ENCODE measurements at regions not wholly inside any gene's neighbourhood (a gene's known extent, or its start where the extent isn't known, plus 50 kb on each side); places are given as distances from the start of the nearest gene placed in this dataset.
"Not testable (repeated sequence)": the region's sequence is repeated elsewhere in the genome, so short reads cannot be mapped to it uniquely, and the experiment has no call there.

DNA sequence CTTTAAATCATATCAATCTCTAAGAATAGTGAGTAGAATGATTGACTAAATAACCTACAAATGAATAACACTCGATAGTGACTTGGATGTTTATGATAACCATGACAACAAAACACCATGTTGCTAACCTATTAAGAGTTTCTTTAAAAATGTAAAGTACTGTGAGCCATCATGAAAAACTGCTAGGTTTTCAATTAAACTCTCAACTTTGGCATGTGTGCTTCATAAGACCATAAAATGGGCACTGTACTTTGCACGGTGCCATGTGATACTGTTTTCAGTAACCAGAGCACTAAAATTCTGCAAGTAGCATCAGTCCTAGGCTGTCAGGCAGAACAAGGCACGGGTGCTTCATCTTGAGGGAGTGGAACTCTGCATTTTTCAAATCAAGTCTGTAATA, 96.2 kb upstream of the TRIM77 start:
- Mint-ChIP-seq H3K4me1 (no peaks in the 10 kb centered on the region), H3K36me3 (no peaks in the 10 kb centered on the region), H3K9me3 (peaks cover 0 to 2% (median 0%) of the 10 kb centered on the region in 11 donors), H3K27me3 (no peaks in the 10 kb centered on the region), H3K27ac (no peak overlapping the region), H3K4me3 (no peak overlapping the region)
- DNase-seq (no peak), ATAC-seq (no peak)
- H3K36me3 ChIP-seq (ENCODE audit: control insufficient read depth in 2 of 3, insufficient read depth in 3 of 3, low read length in 3 of 3), result no peaks in the 10 kb centered on the region
- H3K4me1 ChIP-seq (ENCODE audit: control insufficient read depth in 2 of 2, insufficient read depth in 2 of 2, low read length in 2 of 2), result no peaks in the 10 kb centered on the region
- no peaks in the 10 kb centered on the region for H3K9me3 ChIP-seq (ENCODE audit: control insufficient read depth in 2 of 3, low read length in 3 of 3)
- ChIA-PET POLR2A (no interaction called here), CTCF (no interaction called here)
- H3K4me3 ChIP-seq (ENCODE audit: low read length), result no peak overlapping the region
- H3K27ac ChIP-seq (ENCODE audit: low read depth, low read length), result no peak overlapping the region
- H3K27me3 ChIP-seq (ENCODE audit: control insufficient read depth in 2 of 2, insufficient read depth in 2 of 2, low read length in 2 of 2), result no peaks in the 10 kb centered on the region
- intact Hi-C loops (cut with micrococcal nuclease), result no loop called here

DNA sequence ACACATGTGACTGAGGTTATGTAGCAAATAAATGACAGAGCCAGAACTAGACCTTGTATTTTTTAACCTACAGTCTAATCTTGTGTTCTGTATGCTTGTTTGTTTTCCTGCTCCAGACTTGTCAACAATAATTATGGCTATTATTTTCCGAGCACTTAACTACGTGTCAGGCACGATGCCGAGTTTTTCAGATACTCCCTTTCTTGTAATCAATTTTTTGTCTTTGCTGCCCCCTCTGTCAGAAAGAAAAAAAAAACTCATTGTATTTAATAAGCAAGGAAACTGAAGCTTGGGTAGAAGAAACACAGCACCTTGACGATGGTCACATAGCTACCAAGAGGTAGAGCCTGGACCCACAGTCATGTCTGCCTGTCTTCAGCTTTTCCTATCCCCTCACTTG, 95.7 kb upstream of the TRIM77 start:
- ATAC-seq; CTCF ChIA-PET; H3K4me3 Mint-ChIP-seq; H3K9me3 Mint-ChIP-seq; H3K9me3 ChIP-seq (ENCODE audit: control insufficient read depth in 2 of 3, low read length in 3 of 3); H3K4me1 Mint-ChIP-seq; H3K36me3 ChIP-seq (ENCODE audit: control insufficient read depth in 2 of 3, insufficient read depth in 3 of 3, low read length in 3 of 3); H3K27ac ChIP-seq (ENCODE audit: low read depth, low read length); H3K36me3 Mint-ChIP-seq; H3K27ac Mint-ChIP-seq; intact Hi-C loops (cut with micrococcal nuclease); H3K27me3 Mint-ChIP-seq; H3K4me1 ChIP-seq (ENCODE audit: control insufficient read depth in 2 of 2, insufficient read depth in 2 of 2, low read length in 2 of 2); H3K4me3 ChIP-seq (ENCODE audit: low read length); DNase-seq; POLR2A ChIA-PET; H3K27me3 ChIP-seq (ENCODE audit: control insufficient read depth in 2 of 2, insufficient read depth in 2 of 2, low read length in 2 of 2): not testable (repeated sequence)

DNA sequence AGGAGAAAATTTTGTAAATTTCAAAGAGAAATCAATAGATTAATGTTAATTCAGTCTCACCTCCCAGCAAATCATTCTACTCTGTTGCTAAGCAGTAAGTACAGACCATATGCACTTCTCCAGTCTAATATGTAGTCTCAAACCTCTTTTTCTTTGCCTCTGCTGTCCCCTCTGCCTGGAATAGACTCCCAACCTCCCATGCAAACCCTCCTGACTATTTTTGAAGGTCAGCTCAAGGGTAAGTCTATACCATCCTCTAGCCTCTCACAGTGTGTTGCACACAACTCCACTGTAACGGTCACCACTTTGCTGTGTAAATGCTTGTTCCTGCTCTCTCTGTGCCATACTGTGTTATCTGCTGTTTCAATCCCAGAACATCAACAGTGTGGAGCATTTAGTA, 94.5 kb upstream of the TRIM77 start:
- H3K27me3 ChIP-seq (ENCODE audit: control insufficient read depth in 2 of 2, insufficient read depth in 2 of 2, low read length in 2 of 2); H3K4me3 Mint-ChIP-seq; H3K36me3 Mint-ChIP-seq; H3K4me1 ChIP-seq (ENCODE audit: control insufficient read depth in 2 of 2, insufficient read depth in 2 of 2, low read length in 2 of 2); CTCF ChIA-PET; H3K27me3 Mint-ChIP-seq; DNase-seq; POLR2A ChIA-PET; H3K9me3 Mint-ChIP-seq; ATAC-seq; intact Hi-C loops (cut with micrococcal nuclease); H3K9me3 ChIP-seq (ENCODE audit: control insufficient read depth in 2 of 3, low read length in 3 of 3); H3K36me3 ChIP-seq (ENCODE audit: control insufficient read depth in 2 of 3, insufficient read depth in 3 of 3, low read length in 3 of 3); H3K4me3 ChIP-seq (ENCODE audit: low read length); H3K4me1 Mint-ChIP-seq; H3K27ac ChIP-seq (ENCODE audit: low read depth, low read length); H3K27ac Mint-ChIP-seq: not testable (repeated sequence)

DNA sequence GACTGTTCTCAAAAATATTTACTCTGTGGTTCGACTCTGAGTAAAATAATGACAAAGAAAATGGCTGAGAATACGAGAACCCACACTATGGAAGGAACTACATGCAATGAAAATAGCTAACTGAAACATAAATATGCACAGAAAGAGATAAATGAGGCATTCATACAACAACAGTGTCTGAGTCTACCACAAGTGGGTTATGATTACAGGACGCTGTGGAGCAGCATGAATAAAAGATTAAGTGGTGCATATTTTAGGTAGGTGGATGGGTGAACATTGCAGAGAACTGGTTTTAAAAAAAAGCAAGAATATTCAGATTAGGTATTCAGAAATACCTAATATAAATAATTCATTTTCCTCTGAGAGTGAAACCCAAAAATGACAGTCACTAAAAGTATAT, 93.9 kb upstream of the TRIM77 start:
- H3K4me1 Mint-ChIP-seq; H3K36me3 Mint-ChIP-seq; H3K27ac Mint-ChIP-seq; H3K27ac ChIP-seq (ENCODE audit: low read depth, low read length); H3K9me3 ChIP-seq (ENCODE audit: control insufficient read depth in 2 of 3, low read length in 3 of 3); intact Hi-C loops (cut with micrococcal nuclease); POLR2A ChIA-PET; ATAC-seq; H3K9me3 Mint-ChIP-seq; H3K36me3 ChIP-seq (ENCODE audit: control insufficient read depth in 2 of 3, insufficient read depth in 3 of 3, low read length in 3 of 3); H3K4me3 ChIP-seq (ENCODE audit: low read length); H3K27me3 Mint-ChIP-seq; DNase-seq; H3K4me1 ChIP-seq (ENCODE audit: control insufficient read depth in 2 of 2, insufficient read depth in 2 of 2, low read length in 2 of 2); CTCF ChIA-PET; H3K27me3 ChIP-seq (ENCODE audit: control insufficient read depth in 2 of 2, insufficient read depth in 2 of 2, low read length in 2 of 2); H3K4me3 Mint-ChIP-seq: not testable (repeated sequence)

DNA sequence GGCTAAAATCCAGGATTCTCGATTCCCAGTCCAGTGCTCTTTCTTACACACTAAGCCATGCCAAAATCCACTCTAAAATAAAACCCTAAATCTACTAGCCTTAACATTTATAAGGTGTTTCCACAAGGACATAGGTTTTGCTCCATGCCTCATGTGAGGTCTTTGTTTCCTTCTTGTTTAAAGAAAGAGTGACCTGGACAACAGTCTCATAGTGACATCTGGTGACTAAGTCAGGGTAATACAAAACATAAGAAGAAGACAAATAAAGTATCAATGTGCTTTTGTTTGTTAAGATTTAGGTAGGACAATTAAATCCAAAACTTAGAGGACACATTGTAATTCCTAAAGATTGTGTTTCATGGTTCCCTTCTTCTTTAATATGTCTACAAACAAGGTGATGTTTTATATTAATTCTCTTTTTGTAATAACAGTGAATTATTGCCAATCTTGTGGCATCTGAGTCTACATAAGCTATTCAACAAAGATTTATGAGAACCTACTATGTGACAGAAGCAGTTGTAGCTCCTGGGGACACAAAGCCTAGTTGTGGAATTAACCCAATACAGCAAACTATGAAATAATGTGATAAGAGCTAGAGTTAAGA, 93.0 kb upstream of the TRIM77 start:
- H3K27ac Mint-ChIP-seq; CTCF ChIA-PET; H3K9me3 ChIP-seq (ENCODE audit: control insufficient read depth in 2 of 3, low read length in 3 of 3); intact Hi-C loops (cut with micrococcal nuclease); H3K4me1 ChIP-seq (ENCODE audit: control insufficient read depth in 2 of 2, insufficient read depth in 2 of 2, low read length in 2 of 2); H3K4me3 ChIP-seq (ENCODE audit: low read length); H3K36me3 ChIP-seq (ENCODE audit: control insufficient read depth in 2 of 3, insufficient read depth in 3 of 3, low read length in 3 of 3); H3K27me3 Mint-ChIP-seq; H3K4me3 Mint-ChIP-seq; H3K4me1 Mint-ChIP-seq; ATAC-seq; H3K27ac ChIP-seq (ENCODE audit: low read depth, low read length); POLR2A ChIA-PET; H3K9me3 Mint-ChIP-seq; H3K36me3 Mint-ChIP-seq; DNase-seq; H3K27me3 ChIP-seq (ENCODE audit: control insufficient read depth in 2 of 2, insufficient read depth in 2 of 2, low read length in 2 of 2): not testable (repeated sequence)

DNA sequence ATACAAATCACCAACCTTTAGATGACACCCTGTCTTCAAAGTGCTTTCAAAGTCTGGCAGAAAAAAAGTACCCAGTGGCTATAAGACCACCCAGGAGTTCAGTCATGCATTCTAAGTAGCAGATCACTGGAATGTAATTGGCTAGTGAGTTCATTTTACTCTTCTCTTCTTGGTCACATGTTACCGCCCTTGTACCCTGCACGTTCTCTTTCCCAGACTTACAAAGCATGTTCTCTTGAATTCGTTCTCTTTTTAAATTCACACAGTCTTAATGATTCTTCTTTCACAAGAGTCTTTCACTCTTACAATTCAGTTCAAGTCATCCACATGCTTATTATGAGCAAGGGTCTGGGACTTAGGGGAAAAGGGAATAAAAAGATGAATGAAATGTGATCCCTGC, 89.4 kb upstream of the TRIM77 start:
- H3K4me1 ChIP-seq (ENCODE audit: control insufficient read depth in 2 of 2, insufficient read depth in 2 of 2, low read length in 2 of 2); H3K27me3 ChIP-seq (ENCODE audit: control insufficient read depth in 2 of 2, insufficient read depth in 2 of 2, low read length in 2 of 2); H3K4me1 Mint-ChIP-seq; H3K9me3 ChIP-seq (ENCODE audit: control insufficient read depth in 2 of 3, low read length in 3 of 3); POLR2A ChIA-PET; CTCF ChIA-PET; ATAC-seq; H3K4me3 Mint-ChIP-seq; H3K36me3 ChIP-seq (ENCODE audit: control insufficient read depth in 2 of 3, insufficient read depth in 3 of 3, low read length in 3 of 3); H3K27me3 Mint-ChIP-seq; H3K27ac Mint-ChIP-seq; H3K27ac ChIP-seq (ENCODE audit: low read depth, low read length); H3K9me3 Mint-ChIP-seq; H3K36me3 Mint-ChIP-seq; DNase-seq; intact Hi-C loops (cut with micrococcal nuclease); H3K4me3 ChIP-seq (ENCODE audit: low read length): not testable (repeated sequence)

DNA sequence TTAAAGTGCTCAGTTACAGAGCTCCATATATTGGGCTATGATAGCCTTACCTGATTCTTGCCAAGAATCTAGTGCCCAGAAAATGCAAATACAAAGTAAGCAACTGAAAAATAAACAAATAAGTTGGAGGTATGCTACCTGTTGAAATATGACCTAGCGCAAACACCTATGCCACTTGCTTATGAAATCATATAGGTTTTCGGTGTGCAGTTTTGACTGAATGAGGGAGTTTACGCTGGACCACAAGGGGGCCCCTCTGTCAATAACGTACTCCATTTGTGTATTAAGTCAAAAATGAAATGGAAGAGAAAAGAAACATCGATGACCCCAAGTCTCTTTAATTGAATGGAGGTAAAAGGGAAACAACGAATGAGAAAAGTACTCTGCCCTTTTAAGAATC, 84.9 kb upstream of the TRIM77 start:
- Histone ChIP-seq H3K36me3 (ENCODE audit: control insufficient read depth in 2 of 3, insufficient read depth in 3 of 3, low read length in 3 of 3) (no peaks in the 10 kb centered on the region), H3K4me1 (ENCODE audit: control insufficient read depth in 2 of 2, insufficient read depth in 2 of 2, low read length in 2 of 2) (no peaks in the 10 kb centered on the region), H3K27ac (ENCODE audit: low read depth, low read length) (no peak overlapping the region), H3K9me3 (ENCODE audit: control insufficient read depth in 2 of 3, low read length in 3 of 3) (no peaks in the 10 kb centered on the region), H3K4me3 (ENCODE audit: low read length) (no peak overlapping the region), H3K27me3 (ENCODE audit: control insufficient read depth in 2 of 2, insufficient read depth in 2 of 2, low read length in 2 of 2) (no peaks in the 10 kb centered on the region)
- H3K9me3 Mint-ChIP-seq, result peaks cover 0 to 3% (median 0%) of the 10 kb centered on the region in 11 donors
- ChIA-PET POLR2A (no interaction called here), CTCF (no interaction called here)
- no peaks in the 10 kb centered on the region for H3K27me3 Mint-ChIP-seq
- H3K27ac Mint-ChIP-seq, result no peak overlapping the region
- intact Hi-C loops (cut with micrococcal nuclease), result no loop called here
- DNase-seq (no peak), ATAC-seq (no peak)
- H3K4me3 Mint-ChIP-seq, result no peak overlapping the region
- no peaks in the 10 kb centered on the region for H3K4me1 Mint-ChIP-seq
- no peaks in the 10 kb centered on the region for H3K36me3 Mint-ChIP-seq
